NOMO-1 treated with dmso at 0.1 percent for 144 hours (cell line): ENCODE measurements at regions not wholly inside any gene's neighbourhood (a gene's known extent, or its start where the extent isn't known, plus 50 kb on each side); places are given as distances from the start of the nearest gene placed in this dataset.

Experiments used
- DNase-seq: peaks from one replicate; lab custom pipeline; 2025; ENCODE audit not compliant: unreplicated experiment; lab: John Stamatoyannopoulos, UW

DNA sequence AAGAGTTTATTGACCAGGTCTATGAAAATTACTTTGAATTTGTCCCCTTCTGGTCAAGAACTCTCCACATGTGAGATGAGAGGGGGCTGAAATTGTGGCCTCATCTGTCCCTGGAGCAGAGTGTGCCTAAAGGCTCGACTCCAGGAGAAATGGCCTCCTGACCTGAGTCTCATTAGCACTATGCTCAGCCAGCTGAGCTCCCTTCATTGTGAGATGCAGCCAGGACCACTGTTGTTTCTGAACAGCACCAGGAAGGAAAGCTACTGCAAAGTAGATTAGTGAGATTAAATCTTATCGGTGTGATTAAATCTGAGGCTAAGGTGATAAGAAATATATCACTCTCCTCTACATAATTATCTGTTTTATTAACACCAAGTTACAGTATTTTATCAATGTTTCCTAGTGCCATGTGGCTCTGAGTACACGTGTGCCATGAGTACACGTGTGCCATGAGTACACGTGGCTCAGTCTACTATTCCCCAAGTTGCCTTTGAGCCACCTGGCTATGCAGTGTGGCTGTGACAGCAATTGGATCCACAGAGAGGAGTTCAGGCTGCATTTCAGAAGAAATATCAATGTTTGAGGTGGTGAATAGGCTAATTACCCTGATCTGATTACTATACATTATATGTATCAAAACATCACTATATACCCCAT is 126.9 kb downstream of the IPMK start:
- DNase-seq, result no peak

GRCh38 chr10:58140054-58140453 is 127.6 kb downstream of the IPMK start:
- no peak for DNase-seq

- no peak for DNase-seq
Observed at GRCh38 chr10:58137813-58138212, 129.9 kb downstream of the IPMK start.

DNA sequence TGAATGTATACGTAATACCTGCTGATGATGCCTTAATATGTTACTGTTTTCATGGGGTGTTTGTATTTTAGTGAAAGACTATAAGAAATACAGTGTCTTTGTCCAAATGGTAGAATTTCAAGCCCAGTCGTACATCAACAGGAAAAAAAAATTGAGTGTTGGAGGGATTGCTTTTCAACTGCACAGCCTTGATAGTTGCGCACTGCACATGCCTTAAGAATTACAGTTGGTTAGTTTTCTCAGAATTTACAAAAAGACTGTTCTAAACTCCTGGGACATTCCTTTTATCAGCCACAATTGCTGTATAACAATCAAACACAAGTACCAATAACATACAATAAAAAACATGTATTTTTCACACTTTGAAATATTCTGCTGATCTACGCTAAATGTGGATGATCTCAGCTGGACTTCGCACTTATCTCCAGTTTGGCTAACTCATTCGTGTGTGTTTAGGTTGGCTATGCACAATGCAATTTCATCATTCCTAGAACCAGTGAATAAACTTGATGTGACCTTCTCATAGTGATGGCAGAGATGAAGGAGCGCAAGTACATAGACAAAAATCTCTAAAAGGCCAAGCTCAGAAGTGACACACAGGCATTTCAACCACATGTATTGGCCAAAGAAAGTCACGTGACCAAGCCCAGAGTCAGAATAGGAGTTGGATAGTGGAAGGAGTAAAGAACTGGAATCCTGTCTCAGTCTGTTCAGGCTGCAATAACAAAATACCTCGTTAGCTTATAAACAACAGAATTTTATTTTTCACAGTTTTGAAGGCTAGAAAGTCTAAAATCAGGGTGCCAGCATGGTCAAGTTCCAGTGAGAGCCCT is 152.3 kb downstream of the IPMK start:
- DNase-seq, result no peak

DNA sequence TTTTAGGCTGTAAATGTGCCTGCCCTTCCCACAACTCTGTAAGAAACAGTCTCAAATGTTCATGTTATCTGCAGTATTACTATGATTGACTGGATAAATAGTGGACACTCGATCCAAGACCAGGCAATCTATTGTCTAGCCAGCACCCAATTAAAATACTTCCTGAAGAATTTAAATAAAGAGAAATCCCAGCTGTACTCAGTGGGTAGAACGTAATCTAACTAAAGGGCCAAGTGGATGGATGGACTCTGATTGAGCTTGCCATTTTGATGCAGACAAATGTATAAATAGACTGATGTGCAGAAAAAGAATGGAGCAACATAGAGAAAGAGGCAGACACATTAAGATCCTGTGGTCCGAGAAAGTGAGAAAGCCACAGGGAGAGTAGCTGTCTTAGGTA is 158.0 kb downstream of the IPMK start:
- no peak for DNase-seq

DNA sequence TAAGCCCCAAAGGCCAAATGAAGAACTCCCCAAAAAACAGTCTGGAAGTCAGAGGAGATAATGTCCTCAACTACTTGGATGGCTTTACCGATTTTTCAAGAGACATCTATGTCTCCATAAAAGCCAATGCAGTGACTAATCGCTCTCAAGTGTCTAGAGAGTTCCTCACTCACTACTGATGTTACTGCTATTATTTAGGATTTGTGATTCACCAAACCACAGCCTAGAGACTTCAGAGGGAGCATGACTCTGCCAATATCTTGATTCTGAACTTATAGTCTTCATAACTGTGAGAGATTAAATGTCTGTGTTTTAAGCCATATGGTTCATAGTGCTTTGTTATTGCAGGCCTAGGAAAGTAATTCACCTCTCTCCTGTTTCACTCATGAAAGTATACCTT is 160.2 kb downstream of the IPMK start:
- DNase-seq, result no peak

DNA sequence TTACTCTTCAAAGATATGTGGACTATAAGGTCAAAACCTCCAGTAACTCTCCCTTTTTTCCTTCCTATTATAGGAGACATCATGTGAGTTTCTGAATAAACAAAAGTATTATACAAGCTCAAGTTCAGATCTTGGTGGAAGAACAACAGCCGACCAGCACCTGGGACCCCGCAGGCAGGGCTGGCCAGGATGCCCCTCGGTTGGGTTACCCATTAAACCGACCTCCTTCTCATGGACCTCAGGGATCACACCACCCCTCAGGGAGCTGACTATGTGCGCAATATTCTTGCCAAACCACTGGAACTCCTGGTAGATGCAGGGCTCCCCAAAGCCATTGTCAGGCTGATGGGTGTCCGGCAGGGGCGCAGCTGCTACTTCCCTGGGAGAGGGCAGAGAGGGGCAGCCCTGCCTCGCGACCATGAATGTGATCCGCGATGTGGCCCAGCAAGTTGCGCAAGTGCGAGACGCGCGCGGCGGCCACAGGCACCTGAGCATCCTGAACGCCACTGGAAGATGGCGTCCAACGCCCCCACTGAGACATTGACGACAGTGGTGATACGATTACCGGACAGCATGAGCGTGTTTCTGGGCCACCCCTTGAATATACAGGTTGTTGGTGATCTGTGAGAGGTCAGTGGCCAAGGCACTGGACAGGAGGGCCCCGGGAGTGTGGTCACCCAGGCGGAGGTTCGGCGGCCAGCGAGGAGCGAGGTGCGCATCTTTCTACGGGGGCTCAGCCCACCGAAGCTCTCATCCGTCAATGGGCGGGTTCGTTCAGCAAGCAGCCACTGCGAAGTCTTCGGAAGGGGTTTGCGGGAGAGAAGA is 161.3 kb downstream of the IPMK start:
- no peak for DNase-seq

- DNase-seq, result no peak
Observed at GRCh38 chr10:58104351-58104751, 163.3 kb downstream of the IPMK start.

- DNase-seq, result no peak
Observed at GRCh38 chr10:58102897-58103296, 164.8 kb downstream of the IPMK start.

DNA sequence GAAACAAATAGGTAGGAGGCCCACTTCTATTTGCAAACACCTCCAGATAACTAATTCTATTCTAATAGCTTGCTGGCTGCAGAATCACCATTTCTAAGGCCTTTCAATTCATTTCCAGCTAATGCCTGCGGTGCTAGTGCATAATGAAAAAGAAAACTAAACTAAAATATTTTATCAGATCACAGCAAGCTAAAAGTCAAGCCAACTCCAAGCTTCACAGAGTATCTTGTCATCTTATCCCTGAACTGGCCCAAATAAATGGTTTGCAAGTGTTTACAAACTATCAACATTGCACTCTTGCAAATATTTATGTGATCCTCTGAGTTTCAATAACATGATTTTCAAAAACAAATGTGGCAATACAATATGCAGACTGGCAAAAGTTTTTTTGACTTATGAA is 166.0 kb downstream of the IPMK start:
- no peak for DNase-seq

DNA sequence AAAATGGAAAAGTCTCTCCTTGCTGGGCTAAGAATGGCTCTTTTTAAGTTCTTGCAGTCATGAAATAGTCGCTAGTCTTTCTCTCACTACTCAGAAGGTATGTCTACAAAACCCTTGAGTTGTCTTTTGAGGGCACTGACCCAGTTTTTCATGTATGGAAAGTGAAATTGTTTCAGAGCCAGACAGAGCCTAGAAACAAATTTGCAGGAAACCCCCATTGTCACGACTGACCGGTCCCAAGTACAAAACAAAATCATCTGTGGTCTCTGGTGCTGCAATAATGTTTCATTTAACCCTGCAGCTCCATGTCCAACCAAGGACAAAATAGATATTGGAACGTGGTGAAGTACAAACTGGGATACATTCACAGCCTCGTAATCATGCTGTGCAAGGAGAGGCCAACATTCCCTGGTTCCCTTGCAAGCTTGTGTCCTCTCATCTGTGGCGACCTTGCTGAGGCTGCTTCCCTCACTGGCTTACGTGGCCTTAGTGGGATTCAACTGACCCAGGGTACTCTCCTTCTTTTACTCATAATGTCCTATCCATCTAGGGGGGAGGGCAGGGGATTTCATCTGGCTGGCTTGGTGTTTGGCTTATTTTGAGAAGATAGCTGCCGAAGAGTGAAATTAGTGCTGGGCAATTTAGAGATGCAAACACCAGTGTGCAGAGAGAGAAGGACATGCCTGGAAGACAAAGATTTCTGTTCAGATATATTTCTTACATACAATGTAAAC is 172.5 kb downstream of the IPMK start:
- no peak for DNase-seq

GRCh38 chr10:58091886-58092285 is 175.8 kb downstream of the IPMK start:
- no peak for DNase-seq

- no peak for DNase-seq
Observed at GRCh38 chr10:58089739-58090138, 178.0 kb downstream of the IPMK start.

DNA sequence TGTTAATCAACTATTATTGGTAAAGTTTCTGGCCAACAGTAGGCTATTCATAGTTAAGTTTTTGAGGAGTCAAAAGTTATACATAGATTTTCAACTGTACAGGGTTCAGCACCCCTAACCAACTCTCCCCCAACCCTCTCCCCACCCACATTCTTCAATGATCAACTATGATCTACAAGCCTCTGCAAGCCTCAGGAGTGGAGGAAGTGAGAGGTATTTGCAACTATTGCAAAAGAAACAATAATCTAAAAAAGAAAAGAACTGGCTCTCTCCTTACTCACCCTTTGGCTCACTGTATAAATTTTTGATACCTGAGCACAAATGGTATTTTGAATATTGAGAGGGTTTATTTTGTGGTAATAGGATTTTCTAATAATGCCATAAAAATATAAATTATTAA is 179.8 kb downstream of the IPMK start:
- no peak for DNase-seq

DNA sequence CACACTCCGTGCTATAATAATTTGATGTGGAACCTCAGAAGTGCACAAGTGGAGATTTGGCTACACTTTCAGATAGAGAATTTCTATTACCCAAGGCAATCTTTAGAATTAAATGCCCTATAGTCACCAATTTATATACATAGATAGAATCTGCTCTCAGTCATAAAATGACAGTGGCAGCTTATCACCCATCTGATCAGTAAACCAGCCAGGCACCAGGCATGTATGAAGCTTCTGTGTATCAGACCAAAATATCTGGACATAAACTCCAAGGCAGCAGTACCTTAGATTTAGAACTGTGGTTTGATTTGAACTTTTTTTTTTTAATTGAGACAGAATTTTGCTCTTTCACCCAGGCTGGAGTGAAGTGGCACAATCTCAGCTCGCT is 180.9 kb downstream of the IPMK start:
- no peak for DNase-seq

DNA sequence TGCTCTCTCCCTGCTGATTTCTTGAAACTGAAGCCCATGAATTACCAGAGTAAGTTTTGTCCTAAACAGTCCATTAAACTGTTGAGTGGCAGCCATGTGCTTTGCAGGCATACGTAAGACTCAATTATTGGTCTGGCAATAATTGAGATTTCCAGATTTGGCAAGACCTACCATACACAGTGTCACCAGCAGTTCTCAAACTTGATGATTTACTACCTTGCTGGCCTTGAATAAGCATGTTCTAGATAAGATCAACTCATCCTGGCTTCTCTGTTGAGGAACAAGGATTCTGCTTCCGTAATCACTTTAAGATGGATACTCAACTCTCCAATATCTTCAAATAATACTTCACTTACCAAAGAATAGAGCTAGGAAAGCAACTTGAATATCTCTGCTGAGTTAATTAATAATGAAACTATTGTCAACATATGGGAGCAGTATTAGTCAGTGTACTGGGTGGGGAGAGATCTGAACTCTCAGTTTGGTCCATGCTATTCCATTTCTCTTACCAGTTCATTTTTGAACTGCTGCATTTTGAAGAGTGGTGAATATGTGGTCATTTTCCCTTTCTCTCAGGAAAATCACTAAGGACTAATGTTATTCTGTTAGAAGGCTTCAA is 181.4 kb downstream of the IPMK start:
- no peak for DNase-seq

DNA sequence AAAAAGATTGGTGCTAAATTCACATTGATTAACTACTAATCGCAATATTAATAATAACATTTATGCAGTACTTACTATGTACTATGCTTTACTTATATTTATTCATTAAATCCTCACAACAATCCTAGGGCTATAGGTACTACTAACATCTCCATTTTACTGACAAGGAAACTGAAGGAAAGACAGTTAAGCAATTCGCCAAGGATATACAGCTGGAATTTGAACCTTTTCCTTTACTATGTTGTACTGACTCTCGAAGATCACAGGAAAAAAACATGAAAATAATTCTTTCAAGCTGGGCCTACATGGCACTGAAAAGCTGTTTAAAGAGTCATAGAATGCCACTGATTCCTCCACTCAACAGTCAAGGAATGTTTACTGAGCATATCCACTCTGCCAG is 185.4 kb downstream of the IPMK start:
- DNase-seq, result no peak

DNA sequence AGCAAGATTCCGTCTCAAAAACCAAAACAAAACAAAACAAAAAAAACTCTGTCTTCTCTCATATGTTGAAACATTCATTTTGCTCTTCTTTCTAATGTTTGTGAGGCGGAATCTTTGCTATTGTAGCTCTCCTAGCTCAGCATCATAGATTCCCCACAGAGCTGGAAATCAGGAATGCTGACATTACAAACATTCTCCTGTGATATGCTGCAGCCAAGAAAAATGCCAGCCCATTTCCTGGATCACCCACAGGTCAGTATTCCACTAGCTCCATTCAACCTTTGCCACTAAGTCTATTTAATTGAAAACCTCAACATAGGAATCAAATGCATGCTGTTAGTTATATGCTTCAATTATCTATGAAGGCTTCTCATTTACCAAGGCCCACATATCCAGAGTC is 186.3 kb downstream of the IPMK start:
- no peak for DNase-seq

DNA sequence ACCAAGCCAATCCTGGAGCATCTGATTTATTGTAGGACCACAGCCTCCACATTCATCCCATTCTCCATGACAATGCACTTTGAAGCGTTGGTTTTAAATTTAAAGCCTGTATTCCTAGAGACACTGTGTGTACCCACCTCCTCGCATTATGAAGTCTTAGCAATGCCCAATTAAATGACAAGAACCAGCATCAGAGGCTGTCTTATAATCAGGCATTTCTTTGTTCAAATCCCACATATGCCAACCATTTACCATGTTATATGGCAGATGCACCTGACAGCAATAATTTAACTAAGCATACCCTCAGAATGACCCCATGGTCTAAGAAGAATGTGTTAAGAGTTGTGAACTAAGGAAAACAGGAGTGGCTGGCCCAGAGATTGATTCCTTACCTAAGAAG is 188.2 kb downstream of the IPMK start:
- no peak for DNase-seq

- no peak for DNase-seq
Observed at GRCh38 chr10:58072634-58073033, 195.1 kb downstream of the IPMK start.

DNA sequence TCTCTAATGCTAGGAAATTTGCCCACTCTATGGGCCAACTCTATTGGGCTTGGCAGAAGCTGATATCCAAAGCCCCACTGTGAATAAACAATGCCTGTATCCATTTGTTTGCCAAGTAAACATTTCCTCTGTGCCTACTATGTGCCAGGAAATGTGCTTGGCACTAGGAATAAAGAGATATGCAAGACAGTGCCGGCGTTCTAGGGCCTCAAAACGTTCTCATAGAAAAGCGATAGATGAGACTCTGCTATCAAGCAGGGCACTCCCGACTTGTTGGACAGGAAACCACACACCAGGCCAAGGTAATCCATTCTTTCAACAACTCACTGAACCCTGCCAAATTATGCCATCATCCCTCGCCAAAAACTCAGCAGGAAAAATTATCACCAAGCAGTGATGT is 196.7 kb downstream of the IPMK start:
- no peak for DNase-seq
